K562 (cell line): ENCODE measurements at regions not wholly inside any gene's neighbourhood (a gene's known extent, or its start where the extent isn't known, plus 50 kb on each side); places are given as distances from the start of the nearest gene placed in this dataset.

ENCODE experiments used
- ATAC-seq: fragments of 200-7000 bp; cut with Tn5 transposase; 3 replicates; pipeline ENCODE4 v1.9.1; 2020; ENCODE audit warnings: moderate library complexity
- BruUV-seq: library from RNA; stranded (reverse); fragments of 400-500 nt; replicated peaks from 2 replicates; lab custom pipeline; 2021; lab: Mats Ljungman, UMichigan
- CTCF ChIA-PET: fragments of 300-600 bp; formaldehyde crosslinking; extraction: SDS; loops from one replicate; lab custom pipeline; 2021; ENCODE audit warnings: low intra/inter-chr PET ratio; lab: Yijun Ruan, JAX
- POLR2A ChIA-PET: fragments of 300-600, 350-650 bp; sonication (Branson Sonifier 250); formaldehyde crosslinking; extraction: SDS; loops from one replicate; lab custom pipeline; 2021; ENCODE audit warnings: antibody characterized with exemption, inconsistent platforms; lab: Yijun Ruan, JAX
- DNase-seq, 4 experiments: peaks; one replicate each; pipeline versions ENCODE4 v3.0.0 to v3.0.0-alpha.2; 2011 to 2018; ENCODE audit warnings: low spot score in 3 of 4, mixed read lengths in 3 of 4; ENCODE audit errors: extremely low read depth in 1 of 4
- FAIRE-seq: peaks from 2 replicates; lab custom pipeline; 2011; peaks lifted over from hg19 to GRCh38; lab: Jason Lieb, UNC
- H2AFZ ChIP-seq: 2 replicates; pipeline ENCODE4 v1.6.0; 2011; ENCODE audit warnings: low read depth, low read length, control low read depth, inconsistent platforms
- H3K27ac ChIP-seq: fragments of 200-600 bp; 3 replicates; pipeline ENCODE4 v1.8.0; 2011; ENCODE audit warnings: low read depth, mild to moderate bottlenecking, control low read depth, inconsistent platforms, low read length, moderate library complexity, mixed read lengths; ENCODE audit errors: extremely low read depth
- H3K27me3 ChIP-seq, 2 experiments: fragments of 300-600 bp in 1 of 2; 2 replicates in 1 of 2; 3 replicates in 1 of 2; pipeline versions ENCODE4 v1.6.0 to v1.8.0; 2011; ENCODE audit warnings: inconsistent platforms in 2 of 2, low read length in 2 of 2, mild to moderate bottlenecking in 1 of 2, mixed read lengths in 1 of 2, moderate library complexity in 1 of 2; ENCODE audit not compliant: control insufficient read depth in 2 of 2, insufficient read depth in 2 of 2
- H3K36me3 ChIP-seq: fragments of 300-600 bp; 3 replicates; pipeline ENCODE4 v1.8.0; 2011; ENCODE audit warnings: mild to moderate bottlenecking, low read length, inconsistent platforms; ENCODE audit not compliant: control insufficient read depth, insufficient read depth
- H3K4me1 ChIP-seq, 2 experiments: fragments of 200-600 bp in 1 of 2; replicated peaks in 1 of 2; 2 replicates in 1 of 2; 3 replicates in 1 of 2; pipeline versions ENCODE4 v1.5.1 to v1.8.0; 2011; ENCODE audit warnings: inconsistent platforms in 2 of 2, low read length in 2 of 2, mild to moderate bottlenecking in 1 of 2, mixed read lengths in 1 of 2, moderate library complexity in 1 of 2; ENCODE audit not compliant: control insufficient read depth in 2 of 2, insufficient read depth in 2 of 2
- H3K4me2 ChIP-seq: 2 replicates; pipeline ENCODE4 v1.6.1; 2011; ENCODE audit warnings: low read length, control low read depth, inconsistent platforms, mixed read lengths; ENCODE audit not compliant: insufficient read depth
- H3K4me3 ChIP-seq: fragments of 200-600 bp; sonication (generic), shearing (Covaris generic); 2 replicates; pipeline ENCODE4 v1.5.1; 2016; ENCODE audit warnings: control low read depth, inconsistent platforms
- H3K79me2 ChIP-seq: fragments of 200-600 bp; 3 replicates; pipeline ENCODE4 v1.8.0; 2011; ENCODE audit warnings: low read length, inconsistent platforms; ENCODE audit not compliant: control insufficient read depth, insufficient read depth
- H3K9ac ChIP-seq, 2 experiments: 2 replicates each; pipeline versions ENCODE4 v1.6.0 to v1.6.1; 2011; ENCODE audit warnings: low read depth in 2 of 2, low read length in 2 of 2, control low read depth in 1 of 2, inconsistent platforms in 1 of 2, mild to moderate bottlenecking in 1 of 2, mixed read lengths in 1 of 2; ENCODE audit not compliant: insufficient read depth in 1 of 2
- H3K9me1 ChIP-seq: one replicate; pipeline ENCODE4 v1.6.0; 2011; ENCODE audit warnings: inconsistent platforms, mild to moderate bottlenecking, low read length, moderate library complexity; ENCODE audit not compliant: control insufficient read depth, insufficient read depth
- H3K9me3 ChIP-seq: replicated peaks from 2 replicates; pipeline ENCODE4 v1.5.1; 2011; ENCODE audit warnings: low read depth, low read length, inconsistent platforms; ENCODE audit not compliant: control insufficient read depth, insufficient read depth
- H4K20me1 ChIP-seq: replicated peaks from 2 replicates; pipeline ENCODE4 v1.6.1; 2011; ENCODE audit warnings: low read length, inconsistent platforms, mixed read lengths; ENCODE audit not compliant: control insufficient read depth, insufficient read depth
- ATF6 ChIP-seq: sonication (generic); formaldehyde crosslinking; IDR thresholded peaks from 2 replicates; pipeline ENCODE4 v1.4.0; 2020; ENCODE audit warnings: mild to moderate bottlenecking, missing genetic modification reagents
- BDP1 ChIP-seq: IDR thresholded peaks from 3 replicates; pipeline ENCODE4 v1.6.1; 2011; ENCODE audit not compliant: insufficient read length, insufficient read depth
- CAMTA2 ChIP-seq: fragments of 250-450 bp; sonication (Bioruptor Pico); conservative IDR thresholded peaks from 2 replicates; pipeline ENCODE4 v1.5.1; 2022
- CEBPB ChIP-seq: fragments of 450-650 bp; IDR thresholded peaks from 2 replicates; pipeline ENCODE4 v1.6.1; 2016; ENCODE audit warnings: missing genetic modification characterization, missing compliant biosample characterization
- EWSR1 ChIP-seq: fragments of 450-650 bp; IDR thresholded peaks from 2 replicates; pipeline ENCODE4 v1.6.1; 2018; ENCODE audit warnings: borderline replicate concordance, mild to moderate bottlenecking, low read depth, moderate library complexity; ENCODE audit not compliant: partially characterized antibody
- FOXP1 ChIP-seq: sonication (generic); formaldehyde crosslinking; IDR thresholded peaks from 2 replicates; pipeline ENCODE4 v1.8.0; 2022; ENCODE audit warnings: mild to moderate bottlenecking, missing genetic modification reagents
- IRF1 ChIP-seq: sonication (generic); formaldehyde crosslinking; IDR thresholded peaks from 2 replicates; pipeline ENCODE4 v1.8.0; 2022; ENCODE audit warnings: missing genetic modification reagents, mild to moderate bottlenecking, borderline replicate concordance
- NONO ChIP-seq, 2 experiments: fragments of 200-400 bp in 1 of 2; fragments of 450-650 bp in 1 of 2; formaldehyde crosslinking in 1 of 2; IDR thresholded peaks; 2 replicates each; pipeline ENCODE4 v1.6.1; 2017; ENCODE audit warnings: low read depth in 2 of 2, mild to moderate bottlenecking in 2 of 2, moderate library complexity in 2 of 2, low read length in 1 of 2
- PHB ChIP-seq: fragments of 250-450 bp; sonication (Bioruptor Pico); IDR thresholded peaks from 2 replicates; pipeline ENCODE4 v1.5.0; 2021
- POLR2H ChIP-seq: IDR thresholded peaks from 2 replicates; pipeline ENCODE4 v1.6.1; 2016; ENCODE audit warnings: missing genetic modification characterization, low read depth, mild to moderate bottlenecking, control low read depth, missing compliant biosample characterization, moderate library complexity
- SMAD3 ChIP-seq: fragments of 450-650 bp; formaldehyde crosslinking; conservative IDR thresholded peaks from 2 replicates; pipeline ENCODE4 v1.4.0; 2020; ENCODE audit warnings: mild to moderate bottlenecking
- XRCC3 ChIP-seq: fragments of 450-650 bp; IDR thresholded peaks from 2 replicates; pipeline ENCODE4 v1.6.1; 2017; ENCODE audit warnings: mild to moderate bottlenecking, moderate library complexity
- ZNF239 ChIP-seq: fragments of 250-450 bp; sonication (Bioruptor Pico); IDR thresholded peaks from 2 replicates; pipeline ENCODE4 v1.4.0; 2020; ENCODE audit warnings: mild to moderate bottlenecking
- ZNF589 ChIP-seq: fragments of 200-800 bp; sonication (Bioruptor generic); IDR thresholded peaks from 2 replicates; pipeline ENCODE4 v1.6.1; 2016; ENCODE audit warnings: low read depth, missing genetic modification characterization, missing compliant biosample characterization
- ZNF785 ChIP-seq: fragments of 250-450 bp; sonication (Bioruptor Pico); IDR thresholded peaks from 2 replicates; pipeline ENCODE4 v1.4.0; 2020; ENCODE audit warnings: mild to moderate bottlenecking
- WGBS: fragments of 100-300 bp; shearing (Covaris generic); methylation state at CpG from one replicate; pipeline ENCODE4 v1.1.6; 2016; ENCODE audit warnings: low coverage, mixed read lengths; ENCODE audit not compliant: insufficient coverage; ENCODE audit errors: missing lambda C conversion rate; 5-methylcytosine and 5-hydroxymethylcytosine counted together
- in situ Hi-C: fragments of 300-500 bp; cut with MboI; formaldehyde crosslinking; loops from 4 replicates; pipeline ENCODE4 v1.15.0; 2018; ENCODE audit warnings: inconsistent platforms, mixed read lengths
- intact Hi-C: fragments of 100-400 bp; cut with micrococcal nuclease; formaldehyde crosslinking; loops from 2 replicates; pipeline ENCODE4 v1.14.2; 2022
- TF ChIP-seq, protein P1 (sequence below): IDR thresholded peaks from 2 replicates; pipeline ENCODE4 v1.6.1; 2016; ENCODE audit warnings: missing genetic modification characterization, missing compliant biosample characterization
- TF ChIP-seq, protein P2 (sequence below): fragments of 250-450 bp; sonication (Bioruptor Pico); IDR thresholded peaks from 2 replicates; pipeline ENCODE4 v1.5.0; 2020; ENCODE audit warnings: mild to moderate bottlenecking, borderline replicate concordance

- no TSS peak for BruUV-seq
These were observed 79.8 kb upstream of the PDE1C start for GRCh38 chr7:32150039-32150438.

More at GRCh38 chr7:32150039-32150438, 79.8 kb upstream of the PDE1C start:
- no peak overlapping the region for H3K4me2 ChIP-seq
- no peak overlapping the region for H3K4me3 ChIP-seq
- H3K9ac ChIP-seq: no peak overlapping the region
- no peaks in the 10 kb centered on the region for H4K20me1 ChIP-seq
- ATAC-seq (no peak), FAIRE-seq (no peak), DNase-seq (no peak)
- no peak for TF ChIP-seq ZNF239 (CRISPR knock-in tag)
- no peak for TF ChIP-seq ZNF785 (CRISPR knock-in tag)
- TF ChIP-seq ZNF589 (CRISPR knock-in tag): no peak
- no peak for TF ChIP-seq IRF1
- no peak for TF ChIP-seq ATF6 (CRISPR knock-in tag)
- TF ChIP-seq EWSR1: no peak
- TF ChIP-seq, protein P1, sequence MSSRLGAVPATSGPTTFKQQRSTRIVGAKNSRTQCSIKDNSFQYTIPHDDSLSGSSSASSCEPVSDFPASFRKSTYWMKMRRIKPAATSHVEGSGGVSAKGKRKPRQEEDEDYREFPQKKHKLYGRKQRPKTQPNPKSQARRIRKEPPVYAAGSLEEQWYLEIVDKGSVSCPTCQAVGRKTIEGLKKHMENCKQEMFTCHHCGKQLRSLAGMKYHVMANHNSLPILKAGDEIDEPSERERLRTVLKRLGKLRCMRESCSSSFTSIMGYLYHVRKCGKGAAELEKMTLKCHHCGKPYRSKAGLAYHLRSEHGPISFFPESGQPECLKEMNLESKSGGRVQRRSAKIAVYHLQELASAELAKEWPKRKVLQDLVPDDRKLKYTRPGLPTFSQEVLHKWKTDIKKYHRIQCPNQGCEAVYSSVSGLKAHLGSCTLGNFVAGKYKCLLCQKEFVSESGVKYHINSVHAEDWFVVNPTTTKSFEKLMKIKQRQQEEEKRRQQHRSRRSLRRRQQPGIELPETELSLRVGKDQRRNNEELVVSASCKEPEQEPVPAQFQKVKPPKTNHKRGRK (tag): no peak
- no peak for TF ChIP-seq SMAD3 (CRISPR knock-in tag)
- no peak for TF ChIP-seq XRCC3
- TF ChIP-seq BDP1: no peak
- TF ChIP-seq, protein P2, sequence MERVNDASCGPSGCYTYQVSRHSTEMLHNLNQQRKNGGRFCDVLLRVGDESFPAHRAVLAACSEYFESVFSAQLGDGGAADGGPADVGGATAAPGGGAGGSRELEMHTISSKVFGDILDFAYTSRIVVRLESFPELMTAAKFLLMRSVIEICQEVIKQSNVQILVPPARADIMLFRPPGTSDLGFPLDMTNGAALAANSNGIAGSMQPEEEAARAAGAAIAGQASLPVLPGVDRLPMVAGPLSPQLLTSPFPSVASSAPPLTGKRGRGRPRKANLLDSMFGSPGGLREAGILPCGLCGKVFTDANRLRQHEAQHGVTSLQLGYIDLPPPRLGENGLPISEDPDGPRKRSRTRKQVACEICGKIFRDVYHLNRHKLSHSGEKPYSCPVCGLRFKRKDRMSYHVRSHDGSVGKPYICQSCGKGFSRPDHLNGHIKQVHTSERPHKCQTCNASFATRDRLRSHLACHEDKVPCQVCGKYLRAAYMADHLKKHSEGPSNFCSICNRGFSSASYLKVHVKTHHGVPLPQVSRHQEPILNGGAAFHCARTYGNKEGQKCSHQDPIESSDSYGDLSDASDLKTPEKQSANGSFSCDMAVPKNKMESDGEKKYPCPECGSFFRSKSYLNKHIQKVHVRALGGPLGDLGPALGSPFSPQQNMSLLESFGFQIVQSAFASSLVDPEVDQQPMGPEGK (CRISPR knock-in tag): no peak
- no peak for TF ChIP-seq PHB (CRISPR knock-in tag)
- no peak for TF ChIP-seq CAMTA2 (CRISPR knock-in tag)
- no peak for TF ChIP-seq NONO (IDR thresholded peaks at IDR 0.05; ENCODE audit: low read depth in 2 of 2, low read length in 1 of 2)
- no peak for TF ChIP-seq POLR2H (tag)
- no peak for TF ChIP-seq CEBPB (tag)
- no peak for TF ChIP-seq FOXP1 (CRISPR knock-in tag)
- CTCF ChIA-PET: no interaction called here
- POLR2A ChIA-PET: no interaction called here
- no peaks in the 10 kb centered on the region for H3K27me3 ChIP-seq
- in situ Hi-C loops: no loop called here
- H3K9me1 ChIP-seq: no peaks in the 10 kb centered on the region
- no peak overlapping the region for H2AFZ ChIP-seq
- intact Hi-C loops: no loop called here
- H3K27ac ChIP-seq: no peak overlapping the region
- no peaks in the 10 kb centered on the region for H3K36me3 ChIP-seq
- WGBS: 0% methylated on average over 3 of the region's 3 CpGs
- no peaks in the 10 kb centered on the region for H3K79me2 ChIP-seq
- H3K4me1 ChIP-seq: no peaks in the 10 kb centered on the region
- H3K9me3 ChIP-seq: no peaks in the 10 kb centered on the region
